HG02623 (cell line): ENCODE measurements at regions not wholly inside any gene's neighbourhood (a gene's known extent, or its start where the extent isn't known, plus 50 kb on each side); places are given as distances from the start of the nearest gene placed in this dataset.
"Not testable (repeated sequence)": the region's sequence is repeated elsewhere in the genome, so short reads cannot be mapped to it uniquely, and the experiment has no call there.

Experiments
- ATAC-seq: cut with Tn5 transposase; IDR thresholded peaks from one replicate; pipeline ENCODE4 v1.9.1; 2021; ENCODE audit warnings: moderate library complexity; ENCODE audit not compliant: unreplicated experiment

DNA sequence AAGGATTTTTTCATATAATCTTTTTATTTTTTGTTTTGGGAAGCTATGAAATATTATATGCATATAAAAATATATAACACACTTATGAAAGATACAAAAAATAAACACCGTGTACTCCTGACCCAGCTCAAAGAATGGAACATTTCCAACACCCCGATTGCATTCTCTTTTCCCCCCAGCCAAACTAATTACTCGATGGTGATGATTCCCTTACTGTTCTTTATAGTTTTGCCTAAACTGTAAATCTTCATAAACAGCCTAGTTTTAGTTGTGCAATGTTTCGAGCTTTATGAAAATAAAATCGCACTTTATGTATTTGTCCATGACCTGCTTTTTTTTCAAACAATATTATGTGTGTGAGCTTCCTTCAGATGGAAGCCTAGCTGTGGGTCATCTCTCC lies 352.0 kb upstream of the KAZN start:
- no peak for ATAC-seq

DNA sequence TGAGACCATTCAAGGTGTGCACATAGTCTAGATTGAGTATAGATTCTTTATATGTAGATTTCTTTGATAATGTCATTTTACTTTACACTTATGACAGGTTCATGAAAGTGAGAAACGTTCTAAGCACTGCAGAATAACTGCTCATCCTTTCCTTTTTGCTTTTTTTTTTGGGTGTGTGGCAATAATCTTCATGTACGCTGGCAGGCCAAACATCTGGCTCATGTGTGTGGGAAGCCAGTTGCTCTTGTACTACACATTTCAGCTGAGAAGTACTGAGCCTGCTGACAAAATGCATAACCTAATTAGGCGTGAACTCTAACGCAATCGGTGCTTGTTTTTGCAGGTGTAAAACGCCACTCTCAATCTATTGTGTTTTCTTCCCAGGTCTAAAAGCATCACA lies 350.8 kb upstream of the KAZN start:
- no peak for ATAC-seq

DNA sequence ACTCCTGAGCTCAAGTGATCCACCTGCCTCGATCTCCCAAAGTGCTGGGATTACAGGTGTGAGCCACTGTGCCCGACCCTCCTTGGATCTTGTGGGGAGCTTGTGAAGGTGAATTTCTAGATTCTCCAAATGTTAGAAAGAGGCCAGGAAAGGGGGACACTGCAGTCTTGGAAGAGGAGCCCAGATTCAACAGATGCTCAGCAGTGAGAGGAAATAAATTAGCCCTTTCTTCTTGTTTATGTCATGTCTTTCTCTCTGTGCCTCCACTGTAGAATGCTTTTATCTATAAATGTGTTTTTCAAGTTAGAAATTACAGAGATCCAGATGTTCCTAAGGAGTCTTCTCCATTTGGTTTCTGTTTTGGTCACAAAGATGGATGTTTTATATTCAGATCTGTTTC lies 346.6 kb upstream of the KAZN start:
- no peak for ATAC-seq

DNA sequence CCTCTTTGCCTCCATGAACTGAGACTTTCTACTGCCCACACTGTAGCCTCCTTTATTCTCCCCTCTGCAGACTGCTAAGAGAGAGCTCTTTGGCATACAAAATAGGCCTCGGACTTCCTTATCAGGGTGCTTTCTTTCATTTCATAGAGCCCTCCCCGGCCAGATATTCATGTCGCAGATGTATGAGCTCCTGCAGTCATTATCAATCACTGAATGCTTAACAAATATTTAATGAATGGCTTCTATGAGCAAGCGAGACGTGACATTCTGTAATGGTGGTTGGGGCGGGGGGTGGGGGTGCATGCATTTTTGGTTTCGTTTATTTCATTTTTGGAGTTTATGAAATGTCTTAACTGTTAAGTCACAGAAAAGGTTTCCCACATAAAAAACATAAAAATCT lies 344.8 kb upstream of the KAZN start:
- ATAC-seq = no peak

DNA sequence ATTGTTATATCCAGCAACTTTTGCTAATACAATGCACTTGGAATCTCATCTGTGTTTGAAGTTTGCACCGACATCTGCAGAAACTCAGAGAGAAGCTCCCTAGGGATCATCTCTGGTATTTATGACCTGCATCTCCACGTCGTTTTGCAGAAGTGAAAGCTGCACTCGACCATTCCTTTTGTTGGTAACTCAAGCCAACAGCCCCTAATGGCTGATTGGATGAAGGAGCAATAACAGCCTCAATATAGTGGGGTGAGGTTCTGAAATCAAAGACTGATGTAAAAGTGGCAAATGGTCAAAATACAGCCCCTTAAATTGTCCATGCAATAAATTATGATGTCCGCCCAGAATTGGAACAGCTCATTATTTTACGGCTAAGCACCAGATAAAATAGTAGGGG lies 344.2 kb upstream of the KAZN start:
- ATAC-seq = no peak

DNA sequence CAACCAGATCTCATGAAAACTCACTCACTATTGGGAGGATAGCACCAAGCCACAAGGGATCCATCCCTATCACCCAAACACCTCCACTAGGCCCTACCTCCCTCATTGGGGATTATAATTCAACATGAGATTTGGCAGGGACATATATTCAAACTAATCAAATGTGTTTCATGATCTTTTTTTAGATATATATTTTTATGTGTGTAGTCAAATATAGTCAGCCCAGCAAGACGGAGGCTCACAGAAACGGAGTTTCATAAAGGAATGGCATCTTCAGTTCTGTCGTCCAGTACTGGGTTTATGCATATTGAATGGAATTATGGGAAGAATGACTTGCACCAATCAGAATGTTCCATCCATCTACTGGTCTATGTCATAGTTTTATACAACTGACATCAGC lies 343.3 kb upstream of the KAZN start:
- ATAC-seq = no peak

DNA sequence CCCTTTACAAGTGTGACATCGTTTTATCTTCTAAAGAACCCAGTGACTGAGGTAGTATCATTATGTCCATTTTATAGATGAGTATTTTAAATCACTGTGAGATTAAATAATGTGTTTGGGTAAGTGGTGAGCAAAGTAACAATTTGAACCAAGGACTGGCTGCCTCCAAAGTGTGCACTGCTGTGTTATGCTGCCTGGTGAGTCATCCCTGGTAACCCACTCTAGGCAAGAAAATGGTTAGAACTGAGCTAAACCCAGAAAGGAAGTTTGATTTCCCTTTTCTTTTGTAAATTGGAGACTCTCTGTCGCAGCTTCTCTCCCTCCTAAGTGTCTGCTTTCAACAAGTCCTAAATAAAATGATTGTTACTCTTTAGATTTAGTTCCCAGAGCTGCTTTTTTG lies 342.8 kb upstream of the KAZN start:
- ATAC-seq = no peak

DNA sequence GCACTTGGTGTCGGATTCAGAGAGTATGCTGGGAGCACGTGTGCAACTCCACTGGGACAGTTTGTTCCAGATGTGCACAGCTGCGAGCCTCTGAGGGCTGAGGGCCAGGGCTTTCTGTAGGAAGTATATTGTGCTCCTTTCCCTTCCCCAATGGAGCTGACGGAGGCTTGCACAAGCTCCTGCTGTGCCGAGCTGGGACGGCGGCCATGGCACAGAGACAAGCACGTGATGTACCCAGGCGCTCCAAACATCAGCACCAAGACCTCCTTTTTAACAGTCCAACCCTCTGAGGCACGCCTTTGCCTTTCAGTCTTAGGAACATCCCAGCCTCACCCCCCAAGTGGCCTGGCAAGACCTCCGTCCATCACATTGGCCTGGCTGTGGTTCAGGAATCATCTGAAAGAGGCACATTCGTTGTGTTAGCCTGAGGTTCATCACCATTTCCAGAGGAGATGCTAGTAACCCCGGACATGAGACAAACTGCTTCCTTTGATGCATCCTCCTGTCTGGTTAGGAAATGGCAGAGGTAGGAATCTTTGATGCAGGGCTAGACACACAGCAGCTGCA lies 339.2 kb upstream of the KAZN start:
- ATAC-seq = no peak

DNA sequence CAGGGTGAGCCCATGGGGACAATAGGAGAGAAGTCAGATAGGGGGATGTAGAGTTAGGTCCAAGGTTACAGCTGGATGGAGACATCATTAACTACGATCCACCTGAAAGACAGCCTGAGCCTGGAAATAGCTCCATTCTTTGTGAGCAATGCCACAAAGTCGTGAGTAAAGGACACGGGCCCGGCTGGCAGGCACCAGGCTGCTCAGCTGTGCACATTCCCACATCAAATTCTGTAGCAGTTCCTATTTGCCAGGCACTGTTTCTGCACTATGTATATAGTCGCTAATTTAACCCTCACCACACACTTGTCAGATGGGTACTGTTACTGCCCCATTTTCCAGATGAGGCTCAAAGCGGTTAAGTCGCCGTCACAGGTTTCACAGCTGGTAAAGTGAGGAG lies 338.0 kb upstream of the KAZN start:
- ATAC-seq = no peak

DNA sequence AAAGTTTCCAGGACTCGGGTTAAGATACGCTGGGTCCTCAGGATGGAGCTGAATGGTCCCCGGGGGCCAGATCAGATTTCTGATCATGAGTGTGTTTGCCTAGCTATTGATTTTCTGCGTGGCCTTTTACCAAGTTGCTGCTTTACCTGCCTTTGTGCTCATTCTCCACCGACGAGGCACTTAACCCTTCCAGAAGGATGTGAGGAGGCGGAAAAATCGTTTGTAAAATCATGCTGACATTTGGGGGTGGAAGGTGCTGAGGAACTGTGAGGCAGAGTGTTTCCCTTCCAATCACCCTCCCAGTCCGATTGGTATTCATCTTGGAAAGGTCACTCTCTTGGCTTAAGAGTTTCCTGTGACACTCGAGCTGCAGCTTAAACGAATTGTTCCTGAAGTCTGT lies 337.1 kb upstream of the KAZN start:
- ATAC-seq = no peak

DNA sequence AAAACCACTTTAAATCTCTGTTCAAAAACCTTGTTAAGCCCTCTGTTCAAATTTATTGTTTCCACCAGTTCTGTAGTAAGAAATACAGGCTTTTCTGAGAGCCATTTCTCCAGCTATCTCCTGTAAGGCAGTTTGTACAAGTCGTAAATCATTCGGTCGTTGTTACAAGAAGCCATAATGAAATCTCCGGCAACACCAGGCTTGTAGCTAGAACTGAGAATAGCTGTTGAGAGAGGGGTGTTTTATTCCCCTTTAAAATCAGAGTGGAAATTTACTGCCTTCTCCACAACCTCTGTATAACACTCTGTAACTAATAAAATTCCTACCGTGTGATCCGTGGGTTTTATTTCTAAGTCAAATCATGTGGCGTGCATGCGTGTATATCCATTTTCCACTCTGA lies 335.8 kb upstream of the KAZN start:
- ATAC-seq = no peak

DNA sequence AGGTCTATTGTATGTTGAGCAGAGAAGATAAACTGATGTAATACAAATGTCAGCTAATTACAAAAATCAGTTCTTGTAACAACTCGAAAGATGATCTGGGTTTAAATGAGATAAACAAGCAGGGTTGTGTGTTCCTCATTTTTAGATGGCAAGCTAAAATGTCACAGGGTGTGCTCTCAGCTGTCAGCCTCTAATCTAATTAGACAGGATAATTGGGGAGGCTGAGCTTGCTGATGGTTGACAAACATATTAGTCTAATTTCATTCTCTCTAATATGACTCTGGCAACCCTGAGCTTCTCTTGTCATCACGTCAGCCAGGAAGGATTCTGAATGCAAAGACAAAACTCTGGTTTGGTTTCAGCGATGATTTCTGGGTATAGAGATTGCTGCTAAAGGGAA lies 335.3 kb upstream of the KAZN start:
- no peak for ATAC-seq

DNA sequence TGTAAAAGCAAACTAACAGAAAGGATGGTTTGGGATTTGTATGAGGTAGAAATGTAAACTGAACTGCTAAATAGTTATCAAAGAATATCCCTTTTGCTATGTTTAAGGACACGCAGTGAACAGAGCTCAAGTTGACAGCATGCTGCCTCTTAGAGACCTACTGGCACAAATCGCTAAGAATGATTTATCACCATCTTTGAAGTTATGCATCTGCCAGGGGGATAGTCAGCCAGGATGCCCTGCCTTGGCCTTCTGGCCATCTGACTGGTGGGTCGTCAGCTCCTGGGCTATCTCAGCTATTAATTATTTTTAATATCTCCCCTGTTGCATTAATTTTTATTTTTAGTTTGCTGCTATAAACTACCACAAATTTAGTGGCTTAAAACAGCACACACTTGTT lies 334.8 kb upstream of the KAZN start:
- no peak for ATAC-seq

DNA sequence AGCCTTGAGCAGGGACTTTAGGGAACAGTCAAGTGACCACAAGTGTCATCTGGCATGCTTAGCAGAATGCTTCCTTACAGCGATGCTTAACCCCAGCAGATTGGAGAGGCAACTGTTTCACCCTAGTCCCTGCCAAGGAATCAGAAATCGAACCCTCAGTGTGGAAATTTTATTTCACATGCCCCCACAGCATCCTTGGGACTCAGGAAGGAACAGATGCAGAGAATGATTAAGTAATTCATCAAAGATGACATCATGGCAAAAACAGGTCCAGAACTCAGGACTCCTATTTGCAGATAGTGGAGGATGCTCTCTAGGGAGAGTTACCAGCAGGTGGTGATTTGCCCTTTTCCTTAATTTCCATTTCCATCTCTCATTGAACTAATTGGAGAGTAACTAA lies 333.0 kb upstream of the KAZN start:
- ATAC-seq = no peak

DNA sequence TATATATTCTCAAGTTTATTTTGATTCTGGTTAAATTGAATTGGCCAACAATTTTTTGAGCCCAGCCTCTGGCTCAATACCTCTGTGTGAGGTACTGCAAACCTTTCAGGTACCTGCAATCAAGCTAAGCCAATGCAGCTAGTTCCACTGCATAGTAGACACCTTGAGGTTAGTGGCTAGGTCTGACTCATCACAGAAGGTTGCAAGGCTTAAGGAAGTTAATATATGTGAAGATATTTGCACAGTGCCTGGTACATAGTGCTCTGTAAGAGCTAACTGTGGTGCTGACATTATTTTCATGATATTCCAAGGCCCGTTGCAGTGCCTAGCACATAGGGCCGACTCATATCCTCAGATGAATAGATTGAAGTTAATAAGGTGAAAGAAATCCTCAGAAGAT lies 330.5 kb upstream of the KAZN start:
- no peak for ATAC-seq

DNA sequence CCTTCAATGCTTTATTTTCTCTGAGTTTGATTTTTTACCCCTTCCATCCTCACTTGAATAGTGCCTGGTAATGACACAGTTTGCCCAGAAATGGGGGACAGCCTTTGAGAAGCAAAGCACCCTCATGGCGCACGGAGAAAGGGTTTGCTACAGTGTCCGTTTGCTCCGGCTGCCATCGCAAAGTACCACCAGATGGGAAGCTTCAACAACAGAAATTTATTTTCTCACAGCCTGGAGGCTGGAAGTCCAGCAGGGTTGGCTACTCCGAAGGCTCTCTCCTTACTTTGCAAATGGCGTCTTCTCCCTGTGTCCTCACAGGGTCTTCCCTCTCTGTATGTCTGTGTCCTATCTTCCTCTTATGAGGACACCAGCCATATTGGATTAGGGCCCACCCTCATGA lies 327.7 kb upstream of the KAZN start:
- ATAC-seq = no peak

DNA sequence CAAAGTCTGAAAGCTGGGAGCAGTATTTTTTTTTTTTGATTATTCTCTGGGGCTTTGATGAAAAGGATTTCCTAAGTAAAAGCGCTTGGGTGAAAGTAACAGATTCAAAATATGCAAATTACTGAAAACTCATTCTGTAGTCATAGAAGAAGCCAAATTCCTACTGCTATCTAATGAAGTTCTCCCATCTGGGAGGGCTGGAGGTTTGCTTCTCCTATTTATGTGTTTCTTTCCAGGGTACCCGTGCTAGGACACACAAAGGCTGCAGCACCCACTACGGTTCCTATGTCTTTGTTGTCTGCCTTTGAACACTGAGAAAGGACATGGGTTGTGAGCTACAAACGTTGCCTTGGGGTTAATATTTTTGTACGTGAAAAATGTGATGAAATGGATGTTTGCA lies 324.7 kb upstream of the KAZN start:
- no peak for ATAC-seq

DNA sequence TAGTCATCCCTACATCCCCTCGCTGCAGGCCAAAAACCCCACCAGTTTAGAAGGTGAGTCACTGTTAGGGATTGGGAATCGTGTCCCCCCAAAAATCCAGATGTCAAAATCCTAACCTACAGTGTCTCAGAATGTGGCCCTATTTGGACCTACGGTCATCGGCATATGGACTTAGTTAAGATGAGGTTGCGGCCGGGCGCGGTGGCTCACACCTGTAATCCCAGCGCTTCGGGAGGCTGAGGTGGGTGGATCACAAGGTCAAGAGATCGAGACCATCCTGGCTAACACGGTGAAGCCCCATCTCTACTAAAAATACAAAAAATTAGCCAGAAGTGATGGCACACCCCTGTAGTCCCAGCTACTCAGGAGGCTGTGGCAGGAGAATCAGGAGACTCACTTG lies 318.6 kb upstream of the KAZN start:
- ATAC-seq = not testable (repeated sequence)

DNA sequence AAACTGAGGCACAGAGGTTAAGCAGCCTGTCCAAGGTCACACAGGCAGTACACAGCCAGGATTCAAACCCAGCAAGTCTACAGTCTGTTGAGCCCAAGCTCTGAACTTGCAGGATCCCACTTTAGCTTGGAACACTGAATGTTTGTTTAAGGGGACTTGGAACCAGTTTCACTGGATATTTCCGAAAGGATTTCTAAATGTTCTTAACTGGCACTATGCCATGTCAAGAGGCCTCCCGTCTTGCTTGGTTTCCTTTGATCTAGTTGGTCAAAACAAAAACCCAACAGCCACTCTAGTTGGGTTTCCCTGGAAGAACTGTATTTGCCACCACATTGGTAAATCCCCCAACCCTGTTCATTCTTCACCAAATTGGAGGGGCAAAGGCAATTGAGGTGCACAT lies 317.6 kb upstream of the KAZN start:
- no peak for ATAC-seq

DNA sequence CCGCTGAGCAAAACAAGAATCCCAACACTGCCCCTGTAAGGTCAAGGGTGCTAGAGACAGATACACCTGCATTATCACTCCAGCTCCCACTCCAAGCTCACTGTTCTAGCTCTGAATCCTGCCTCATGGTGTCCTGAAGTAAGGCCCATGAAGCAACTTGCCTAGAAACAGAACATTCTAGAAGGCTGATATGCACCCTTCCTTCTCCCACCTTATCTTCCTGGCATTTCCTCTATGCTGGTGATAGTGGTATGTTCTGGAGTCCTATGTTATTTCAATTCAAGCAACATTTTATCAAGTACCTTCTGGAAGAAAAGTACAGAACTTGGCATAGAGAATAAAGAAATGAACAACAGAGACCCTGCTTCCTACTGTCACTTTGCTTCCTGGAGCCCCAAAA lies 317.1 kb upstream of the KAZN start:
- ATAC-seq = no peak

DNA sequence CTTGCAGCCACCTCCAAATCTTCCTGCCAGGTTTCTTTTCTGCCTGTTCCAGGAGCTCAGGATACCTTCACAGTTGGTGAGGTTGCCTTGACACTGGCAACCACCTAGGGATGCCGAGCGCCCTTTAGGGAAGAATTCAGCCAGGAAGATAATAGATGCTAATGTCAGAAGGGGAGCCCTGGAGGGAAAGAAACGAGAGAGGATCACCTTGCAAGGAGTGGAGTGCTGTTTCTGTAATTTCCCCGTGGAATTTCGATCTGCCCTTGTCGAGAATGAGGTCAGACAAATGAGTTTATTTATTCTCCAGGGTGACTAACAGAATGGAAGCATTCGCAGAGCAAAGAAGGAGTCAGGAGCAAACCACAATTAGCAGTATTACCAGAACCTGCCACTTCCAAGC lies 315.8 kb upstream of the KAZN start:
- ATAC-seq = no peak

DNA sequence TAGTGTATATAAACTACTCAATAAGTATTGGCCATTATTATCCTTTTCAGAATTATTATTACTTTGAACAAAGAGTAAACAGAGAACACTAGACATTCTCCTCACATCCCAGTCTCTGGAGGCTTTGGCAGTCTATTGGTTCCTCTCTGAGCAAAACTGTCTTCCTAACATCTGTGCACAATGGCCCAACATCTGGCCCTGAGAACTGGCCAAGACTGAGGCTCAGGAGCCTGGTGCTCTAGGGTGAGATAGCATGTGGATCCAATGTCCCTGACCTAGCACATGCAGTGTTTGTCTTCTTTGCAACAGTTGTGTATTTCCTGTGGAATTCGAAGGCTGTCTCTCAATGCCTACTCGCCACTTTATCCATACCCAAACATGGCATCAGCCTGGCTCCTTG lies 313.2 kb upstream of the KAZN start:
- ATAC-seq = no peak

DNA sequence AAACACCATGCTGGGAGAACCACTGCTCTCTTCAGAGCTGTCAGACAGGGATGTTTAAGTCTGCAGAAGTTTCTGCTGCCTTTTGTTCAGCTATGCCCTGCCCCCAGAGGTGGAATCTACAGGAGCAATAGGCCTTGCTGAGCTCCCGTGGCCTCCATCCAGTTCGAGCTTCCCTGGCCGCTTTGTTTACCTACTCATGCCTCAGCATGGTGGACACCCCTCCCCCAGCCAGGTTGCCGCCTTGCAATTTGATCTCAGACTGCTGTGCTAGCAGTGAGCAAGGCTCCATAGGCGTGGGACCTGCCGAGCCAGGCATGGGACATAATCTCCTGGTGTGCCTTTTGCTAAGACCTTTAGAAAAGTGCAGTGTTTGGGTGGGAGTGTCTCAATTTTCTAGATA lies 307.3 kb upstream of the KAZN start:
- ATAC-seq = not testable (repeated sequence)

DNA sequence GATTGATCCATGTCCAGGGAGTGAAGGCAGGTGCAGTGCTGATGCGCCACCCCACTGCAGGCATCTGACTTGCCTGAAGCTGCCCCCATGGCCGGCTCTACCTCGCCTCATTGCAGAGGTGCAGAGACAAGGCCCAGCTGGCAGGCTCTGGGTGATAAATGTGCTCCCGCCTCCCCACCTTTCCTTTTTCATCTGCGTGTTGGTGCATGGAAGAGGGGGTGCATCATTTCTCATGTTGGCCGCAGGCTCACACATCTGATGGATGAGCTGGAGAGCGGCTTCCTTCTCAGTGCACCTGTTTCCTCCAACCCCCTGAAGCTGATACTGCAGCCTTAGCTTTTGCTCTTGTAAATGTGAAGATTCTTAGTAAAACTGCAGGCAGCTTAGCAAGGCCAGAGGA lies 306.0 kb upstream of the KAZN start:
- no peak for ATAC-seq
